ENCODE measurements at regions not wholly inside any gene's neighbourhood (a gene's known extent, or its start where the extent isn't known, plus 50 kb on each side); places are given as distances from the start of the nearest gene placed in this dataset.

DNA sequence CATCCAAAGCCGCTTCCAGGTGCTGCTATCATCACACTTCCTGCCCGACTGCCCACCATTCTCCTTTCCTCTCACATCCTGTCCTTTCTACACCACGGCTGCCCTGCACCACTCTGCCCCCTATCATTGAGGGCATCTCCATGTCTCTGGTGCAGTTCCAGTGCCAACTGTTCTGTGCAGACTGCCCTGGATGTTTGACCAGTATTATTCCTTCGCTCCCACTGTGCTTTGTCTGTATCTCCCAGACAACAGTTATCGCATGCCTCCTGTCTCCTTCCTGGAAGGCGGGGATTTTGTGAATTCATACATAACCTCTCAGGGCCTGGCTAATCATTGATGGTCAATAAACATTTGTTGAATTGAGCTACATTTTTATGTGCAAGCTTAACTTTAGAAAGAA, 63.6 kb upstream of the GNG12 start:
- no peak for TF ChIP-seq NR2F1 (conservative IDR thresholded peaks at IDR 0.05)
- TF ChIP-seq, protein P1, sequence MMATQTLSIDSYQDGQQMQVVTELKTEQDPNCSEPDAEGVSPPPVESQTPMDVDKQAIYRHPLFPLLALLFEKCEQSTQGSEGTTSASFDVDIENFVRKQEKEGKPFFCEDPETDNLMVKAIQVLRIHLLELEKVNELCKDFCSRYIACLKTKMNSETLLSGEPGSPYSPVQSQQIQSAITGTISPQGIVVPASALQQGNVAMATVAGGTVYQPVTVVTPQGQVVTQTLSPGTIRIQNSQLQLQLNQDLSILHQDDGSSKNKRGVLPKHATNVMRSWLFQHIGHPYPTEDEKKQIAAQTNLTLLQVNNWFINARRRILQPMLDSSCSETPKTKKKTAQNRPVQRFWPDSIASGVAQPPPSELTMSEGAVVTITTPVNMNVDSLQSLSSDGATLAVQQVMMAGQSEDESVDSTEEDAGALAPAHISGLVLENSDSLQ (IDR thresholded peaks at IDR 0.05), result no peak
